H9 (cell line): ENCODE measurements at regions not wholly inside any gene's neighbourhood (a gene's known extent, or its start where the extent isn't known, plus 50 kb on each side); places are given as distances from the start of the nearest gene placed in this dataset.

Source experiments
- DNase-seq: peaks from one replicate; pipeline ENCODE4 v3.0.0-alpha.2; 2017
- H2AFZ ChIP-seq: one replicate; pipeline ENCODE4 v1.6.1; 2013; ENCODE audit warnings: mild to moderate bottlenecking, low read length, control low read depth, moderate library complexity
- H2AK5ac ChIP-seq: 2 replicates; pipeline ENCODE4 v1.6.1; 2013; ENCODE audit warnings: low read length, control low read depth, mixed read lengths; ENCODE audit not compliant: insufficient read length
- H2BK120ac ChIP-seq: one replicate; pipeline ENCODE4 v1.6.1; 2013; ENCODE audit warnings: low read depth, mild to moderate bottlenecking, low read length, control low read depth, inconsistent platforms; ENCODE audit not compliant: poor library complexity, severe bottlenecking
- H2BK12ac ChIP-seq: 2 replicates; pipeline ENCODE4 v1.6.1; 2013; ENCODE audit warnings: low read length, control low read depth, mixed read lengths, low read depth; ENCODE audit not compliant: insufficient read length
- H2BK15ac ChIP-seq: 2 replicates; pipeline ENCODE4 v1.6.1; 2013; ENCODE audit warnings: low read depth, low read length, control low read depth
- H2BK20ac ChIP-seq: one replicate; pipeline ENCODE4 v1.6.1; 2013; ENCODE audit warnings: low read depth, mild to moderate bottlenecking, low read length, control low read depth, inconsistent platforms; ENCODE audit not compliant: poor library complexity, severe bottlenecking
- H2BK5ac ChIP-seq: 2 replicates; pipeline ENCODE4 v1.6.1; 2013; ENCODE audit warnings: low read length, control low read depth, mixed read lengths; ENCODE audit not compliant: insufficient read length
- H3K14ac ChIP-seq: 2 replicates; pipeline ENCODE4 v1.6.1; 2013; ENCODE audit warnings: low read length, control low read depth; ENCODE audit not compliant: insufficient read depth
- H3K18ac ChIP-seq: 2 replicates; pipeline ENCODE4 v1.6.1; 2013; ENCODE audit warnings: low read depth, mild to moderate bottlenecking, mixed read lengths, low read length, control low read depth; ENCODE audit not compliant: insufficient read length
- H3K23ac ChIP-seq: 2 replicates; pipeline ENCODE4 v1.6.1; 2013; ENCODE audit warnings: low read length, control low read depth, mixed read lengths, low read depth; ENCODE audit not compliant: insufficient read length
- H3K23me2 ChIP-seq: 2 replicates; pipeline ENCODE4 v1.6.1; 2013; ENCODE audit warnings: low read depth, mild to moderate bottlenecking, mixed read lengths, low read length, control low read depth; ENCODE audit not compliant: insufficient read length, poor library complexity, severe bottlenecking
- H3K27ac ChIP-seq: 2 replicates; pipeline ENCODE4 v1.5.1; 2013; ENCODE audit warnings: low read length, control low read depth, mixed read lengths, low read depth; ENCODE audit not compliant: insufficient read length
- H3K27me3 ChIP-seq: 2 replicates; pipeline ENCODE4 v1.6.1; 2013; ENCODE audit warnings: low read length, control low read depth, inconsistent platforms; ENCODE audit not compliant: insufficient read depth
- H3K4ac ChIP-seq: 2 replicates; pipeline ENCODE4 v1.6.1; 2013; ENCODE audit warnings: low read depth, mild to moderate bottlenecking, control low read depth, inconsistent platforms, low read length, moderate library complexity
- H3K4me1 ChIP-seq: 2 replicates; pipeline ENCODE4 v1.6.1; 2013; ENCODE audit warnings: low read length, control low read depth, inconsistent platforms; ENCODE audit not compliant: insufficient read depth
- H3K4me2 ChIP-seq: 2 replicates; pipeline ENCODE4 v1.6.1; 2013; ENCODE audit warnings: low read length, control low read depth, mixed read lengths; ENCODE audit not compliant: insufficient read length, insufficient read depth
- H3K56ac ChIP-seq: 2 replicates; pipeline ENCODE4 v1.6.1; 2013; ENCODE audit warnings: low read depth, mild to moderate bottlenecking, mixed read lengths, low read length, control low read depth; ENCODE audit not compliant: insufficient read length
- H3K79me1 ChIP-seq: 2 replicates; pipeline ENCODE4 v1.6.1; 2013; ENCODE audit warnings: low read depth, mild to moderate bottlenecking, moderate library complexity, low read length, control low read depth, inconsistent platforms; ENCODE audit not compliant: insufficient read depth, poor library complexity, severe bottlenecking
- H3K79me2 ChIP-seq: 2 replicates; pipeline ENCODE4 v1.6.1; 2013; ENCODE audit warnings: low read length, control low read depth, inconsistent platforms; ENCODE audit not compliant: insufficient read depth
- H3K9ac ChIP-seq: 2 replicates; pipeline ENCODE4 v1.6.1; 2013; ENCODE audit warnings: low read length, control low read depth, mixed read lengths; ENCODE audit not compliant: insufficient read length; ENCODE audit errors: extremely low read depth
- H3K9me3 ChIP-seq: one replicate; pipeline ENCODE4 v1.6.1; 2013; ENCODE audit warnings: low read depth, low read length, inconsistent platforms; ENCODE audit not compliant: control insufficient read depth
- H3T11ph ChIP-seq: one replicate; pipeline ENCODE4 v1.6.1; 2013; ENCODE audit warnings: mild to moderate bottlenecking, low read length, control low read depth, inconsistent platforms
- H4K20me1 ChIP-seq: one replicate; pipeline ENCODE4 v1.6.1; 2013; ENCODE audit not compliant: control insufficient read depth, insufficient read length, insufficient read depth
- H4K5ac ChIP-seq: 2 replicates; pipeline ENCODE4 v1.6.1; 2013; ENCODE audit warnings: low read depth, mild to moderate bottlenecking, mixed read lengths, low read length, control low read depth; ENCODE audit not compliant: insufficient read length
- H4K8ac ChIP-seq: replicated peaks from 2 replicates; pipeline ENCODE4 v1.6.1; 2013; ENCODE audit warnings: low read length, control low read depth, mixed read lengths, low read depth; ENCODE audit not compliant: insufficient read length
- H4K91ac ChIP-seq: 2 replicates; pipeline ENCODE4 v1.6.1; 2013; ENCODE audit warnings: low read depth, mild to moderate bottlenecking, moderate library complexity, mixed read lengths, low read length, control low read depth; ENCODE audit not compliant: insufficient read length
- H3K27ac Mint-ChIP-seq, 3 experiments: 2 replicates in 2 of 3; 3 replicates in 1 of 3; pipeline ENCODE4 v1.8.0; 2020 to 2021; ENCODE audit warnings: mixed read lengths in 3 of 3, mild to moderate bottlenecking in 1 of 3, moderate library complexity in 1 of 3
- H3K27me3 Mint-ChIP-seq: 2 replicates; pipeline ENCODE4 v1.8.0; 2021; ENCODE audit warnings: low read depth, mild to moderate bottlenecking, moderate library complexity, mixed read lengths
- H3K36me3 Mint-ChIP-seq, 3 experiments: 2 replicates in 2 of 3; 3 replicates in 1 of 3; pipeline ENCODE4 v1.8.0; 2020 to 2021; ENCODE audit warnings: low read depth in 3 of 3, mixed read lengths in 3 of 3; ENCODE audit not compliant: insufficient read depth in 1 of 3
- H3K4me1 Mint-ChIP-seq, 2 experiments: 2 replicates each; pipeline ENCODE4 v1.8.0; 2020; ENCODE audit warnings: mixed read lengths in 2 of 2
- H3K4me3 Mint-ChIP-seq, 2 experiments: 2 replicates in 1 of 2; 3 replicates in 1 of 2; pipeline ENCODE4 v1.8.0; 2020 to 2021; ENCODE audit warnings: mild to moderate bottlenecking in 2 of 2, mixed read lengths in 2 of 2, moderate library complexity in 1 of 2
- H3K9me3 Mint-ChIP-seq, 2 experiments: 2 replicates in 1 of 2; 3 replicates in 1 of 2; pipeline ENCODE4 v1.8.0; 2020; ENCODE audit warnings: mild to moderate bottlenecking in 2 of 2, mixed read lengths in 2 of 2, moderate library complexity in 1 of 2
- CTCF ChIP-seq: fragments of 200-600 bp; sonication (generic); conservative IDR thresholded peaks from 3 replicates; pipeline ENCODE4 v1.8.0; 2021; ENCODE audit warnings: antibody characterized with exemption, mild to moderate bottlenecking
- WGBS: extraction: QIAGEN DNeasy Blood & Tissue Kit; methylation state at CpG from one replicate; pipeline ENCODE4 v1.1.7; 2013; ENCODE audit warnings: missing lambda C conversion rate, low lambda C conversion rate, mixed read lengths; ENCODE audit not compliant: insufficient read length; ENCODE audit errors: extremely low coverage; 5-methylcytosine and 5-hydroxymethylcytosine counted together

- TF ChIP-seq CTCF = no peak
- Histone ChIP-seq H3K79me1 (no peaks in the 10 kb centered on the region), H3K23me2 (no peaks in the 10 kb centered on the region), H2AK5ac (no peak overlapping the region), H3K23ac (no peak overlapping the region), H3K18ac (no peak overlapping the region), H2AFZ (no peak overlapping the region), H4K5ac (no peak overlapping the region), H3K27ac (no peak overlapping the region), H4K91ac (no peak overlapping the region), H3K4me1 (peaks cover 2% of the 10 kb centered on the region; the same call in 1 of the 2 replicates), H3K9me3 (no peaks in the 10 kb centered on the region), H3K14ac (no peak overlapping the region), H2BK5ac (no peak overlapping the region), H2BK120ac (no peak overlapping the region), H3K4me2 (no peak overlapping the region), H3K4ac (no peak overlapping the region), H3K9ac (no peak overlapping the region), H3K79me2 (no peaks in the 10 kb centered on the region), H3K27me3 (peaks cover 10% of the 10 kb centered on the region; the same call in 1 of the 2 replicates), H4K20me1 (no peaks in the 10 kb centered on the region), H2BK15ac (no peak overlapping the region), H2BK20ac (no peak overlapping the region), H3K56ac (no peak overlapping the region), H3T11ph (no peak overlapping the region), H4K8ac (no peak overlapping the region), H2BK12ac (no peak overlapping the region)
- H3K36me3 Mint-ChIP-seq = no peaks in the 10 kb centered on the region; a peak in 2 of 7 replicates
- H3K9me3 Mint-ChIP-seq = no peaks in the 10 kb centered on the region; a peak in 1 of 5 replicates
- peaks cover 13 to 27% of the 10 kb centered on the region in 2 experiments for H3K4me1 Mint-ChIP-seq
- no peak overlapping the region for H3K27ac Mint-ChIP-seq
- DNase-seq = no peak
- H3K27me3 Mint-ChIP-seq = peaks cover 11% of the 10 kb centered on the region
- no CpG with 5 or more reads among the region's 1 CpG for WGBS
- no peak overlapping the region for H3K4me3 Mint-ChIP-seq
Measured at GRCh38 chr3:187612656-187613055, 57.5 kb downstream of the SST start.
